HPDE6-E6E7 (cell line): ENCODE measurements at regions not wholly inside any gene's neighbourhood (a gene's known extent, or its start where the extent isn't known, plus 50 kb on each side); places are given as distances from the start of the nearest gene placed in this dataset.

Source experiments
- DNase-seq: peaks from one replicate; pipeline ENCODE4 v3.0.0; 2011; ENCODE audit warnings: missing footprints; ENCODE audit errors: extremely low spot score

- DNase-seq = no peak
Observed at GRCh38 chr2:204268458-204268857, 276.8 kb upstream of the PARD3B start.

- DNase-seq = no peak
Observed at GRCh38 chr2:204268971-204269370, 276.3 kb upstream of the PARD3B start.

GRCh38 chr2:204272089-204272488 is 273.2 kb upstream of the PARD3B start:
- no peak for DNase-seq

GRCh38 chr2:204272610-204273287 is 272.5 kb upstream of the PARD3B start:
- DNase-seq = no peak

GRCh38 chr2:204274429-204274828 is 270.8 kb upstream of the PARD3B start:
- no peak for DNase-seq

GRCh38 chr2:204274991-204275390 is 270.3 kb upstream of the PARD3B start:
- DNase-seq = no peak

- DNase-seq = no peak
Observed at GRCh38 chr2:204277226-204277625, 268.0 kb upstream of the PARD3B start.

GRCh38 chr2:204278454-204278853 is 266.8 kb upstream of the PARD3B start:
- no peak for DNase-seq

- DNase-seq = no peak
Observed at GRCh38 chr2:204279819-204280218, 265.5 kb upstream of the PARD3B start.

GRCh38 chr2:204280262-204280668 is 265.0 kb upstream of the PARD3B start:
- DNase-seq = no peak

- DNase-seq = no peak
Observed at GRCh38 chr2:204282081-204282480, 263.2 kb upstream of the PARD3B start.

GRCh38 chr2:204282525-204282924 is 262.8 kb upstream of the PARD3B start:
- no peak for DNase-seq

- DNase-seq = no peak
Observed at GRCh38 chr2:204289066-204289465, 256.2 kb upstream of the PARD3B start.

GRCh38 chr2:204292439-204292838 is 252.8 kb upstream of the PARD3B start:
- no peak for DNase-seq

GRCh38 chr2:204293884-204294747 is 251.2 kb upstream of the PARD3B start:
- no peak for DNase-seq

- no peak for DNase-seq
Observed at GRCh38 chr2:204298404-204298803, 246.9 kb upstream of the PARD3B start.

GRCh38 chr2:204299766-204300165 is 245.5 kb upstream of the PARD3B start:
- no peak for DNase-seq

- no peak for DNase-seq
Observed at GRCh38 chr2:204306667-204307066, 238.6 kb upstream of the PARD3B start.

- no peak for DNase-seq
Observed at GRCh38 chr2:204312105-204312504, 233.2 kb upstream of the PARD3B start.

- DNase-seq = no peak
Observed at GRCh38 chr2:204313256-204313655, 232.0 kb upstream of the PARD3B start.

- DNase-seq = no peak
Observed at GRCh38 chr2:204315236-204315662, 230.0 kb upstream of the PARD3B start.

GRCh38 chr2:204317640-204318039 is 227.6 kb upstream of the PARD3B start:
- no peak for DNase-seq
